ENCODE measurements at regions not wholly inside any gene's neighbourhood (a gene's known extent, or its start where the extent isn't known, plus 50 kb on each side); places are given as distances from the start of the nearest gene placed in this dataset.

DNA sequence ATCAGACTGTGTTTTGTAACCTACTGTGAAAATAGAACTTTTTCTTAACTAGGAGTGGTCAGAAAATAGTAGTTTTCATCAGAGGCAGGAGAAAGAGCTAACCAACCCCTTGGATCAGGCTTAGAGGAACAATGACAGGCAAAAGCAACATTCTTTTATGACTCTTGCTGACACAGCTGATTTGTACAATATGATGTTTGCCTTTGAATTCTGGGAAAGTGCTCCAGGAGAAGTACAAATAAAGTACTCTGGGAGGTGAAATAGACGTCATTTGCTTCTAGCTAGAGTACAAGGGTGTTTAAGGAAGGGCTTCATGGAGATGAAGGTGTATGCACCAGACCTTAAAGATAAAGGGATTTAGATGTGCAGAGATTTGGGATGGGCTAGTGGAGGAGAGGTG lies 75.1 kb upstream of the KIAA1217 start:
- DNase-seq (ENCODE audit: low read depth) = no peak
- TF ChIP-seq, protein P1, sequence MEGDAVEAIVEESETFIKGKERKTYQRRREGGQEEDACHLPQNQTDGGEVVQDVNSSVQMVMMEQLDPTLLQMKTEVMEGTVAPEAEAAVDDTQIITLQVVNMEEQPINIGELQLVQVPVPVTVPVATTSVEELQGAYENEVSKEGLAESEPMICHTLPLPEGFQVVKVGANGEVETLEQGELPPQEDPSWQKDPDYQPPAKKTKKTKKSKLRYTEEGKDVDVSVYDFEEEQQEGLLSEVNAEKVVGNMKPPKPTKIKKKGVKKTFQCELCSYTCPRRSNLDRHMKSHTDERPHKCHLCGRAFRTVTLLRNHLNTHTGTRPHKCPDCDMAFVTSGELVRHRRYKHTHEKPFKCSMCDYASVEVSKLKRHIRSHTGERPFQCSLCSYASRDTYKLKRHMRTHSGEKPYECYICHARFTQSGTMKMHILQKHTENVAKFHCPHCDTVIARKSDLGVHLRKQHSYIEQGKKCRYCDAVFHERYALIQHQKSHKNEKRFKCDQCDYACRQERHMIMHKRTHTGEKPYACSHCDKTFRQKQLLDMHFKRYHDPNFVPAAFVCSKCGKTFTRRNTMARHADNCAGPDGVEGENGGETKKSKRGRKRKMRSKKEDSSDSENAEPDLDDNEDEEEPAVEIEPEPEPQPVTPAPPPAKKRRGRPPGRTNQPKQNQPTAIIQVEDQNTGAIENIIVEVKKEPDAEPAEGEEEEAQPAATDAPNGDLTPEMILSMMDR (conservative IDR thresholded peaks at IDR 0.05; ENCODE audit: low read depth, low read length) = no peak
- H3K4me3 ChIP-seq (ENCODE audit: low read length) = no peak overlapping the region

DNA sequence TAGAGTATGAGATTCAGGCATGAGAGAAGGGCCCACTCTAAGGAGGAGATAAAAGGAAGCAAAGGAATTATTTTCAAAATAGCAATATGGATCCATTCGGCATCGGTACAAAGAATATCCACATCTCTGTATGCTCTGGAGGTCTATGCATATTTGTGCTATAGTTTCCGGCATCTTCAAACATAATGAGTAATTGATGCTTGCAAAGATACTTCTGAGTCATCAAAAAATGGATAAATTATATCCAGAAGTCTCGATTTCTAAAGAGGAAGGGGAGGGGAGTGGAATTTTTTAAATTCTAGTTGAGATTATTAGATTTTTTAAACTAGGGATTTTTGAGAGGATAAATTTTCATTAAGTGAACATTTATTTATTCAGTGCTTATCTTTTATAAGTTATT lies 72.9 kb upstream of the KIAA1217 start:
- no peak overlapping the region for H3K4me3 ChIP-seq (ENCODE audit: low read length)
- TF ChIP-seq, protein P1 (conservative IDR thresholded peaks at IDR 0.05; ENCODE audit: low read depth, low read length) = no peak
- no peak for DNase-seq (ENCODE audit: low read depth)

DNA sequence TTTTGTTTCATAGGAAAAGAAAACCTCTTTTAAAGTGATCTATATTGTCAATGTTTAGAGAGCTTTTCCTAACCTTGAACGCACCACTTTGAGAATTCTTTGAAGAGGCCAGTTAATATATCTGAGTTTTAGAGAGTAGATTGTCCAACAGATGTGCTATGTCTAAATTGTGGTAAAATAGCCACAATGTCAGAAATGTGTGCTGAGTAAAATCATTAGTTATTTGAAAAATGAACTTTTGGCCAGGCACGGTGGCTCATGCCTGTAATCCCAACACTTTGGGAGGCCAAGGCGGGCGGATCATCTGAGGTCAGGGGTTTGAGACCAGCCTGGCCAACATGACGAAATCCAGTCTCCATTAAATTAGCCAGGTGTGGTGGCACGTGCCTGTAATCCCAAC lies 61.6 kb upstream of the KIAA1217 start:
- TF ChIP-seq, protein P1 (conservative IDR thresholded peaks at IDR 0.05; ENCODE audit: low read depth, low read length) = no peak
- DNase-seq (ENCODE audit: low read depth) = no peak
- H3K4me3 ChIP-seq (ENCODE audit: low read length) = no peak overlapping the region

DNA sequence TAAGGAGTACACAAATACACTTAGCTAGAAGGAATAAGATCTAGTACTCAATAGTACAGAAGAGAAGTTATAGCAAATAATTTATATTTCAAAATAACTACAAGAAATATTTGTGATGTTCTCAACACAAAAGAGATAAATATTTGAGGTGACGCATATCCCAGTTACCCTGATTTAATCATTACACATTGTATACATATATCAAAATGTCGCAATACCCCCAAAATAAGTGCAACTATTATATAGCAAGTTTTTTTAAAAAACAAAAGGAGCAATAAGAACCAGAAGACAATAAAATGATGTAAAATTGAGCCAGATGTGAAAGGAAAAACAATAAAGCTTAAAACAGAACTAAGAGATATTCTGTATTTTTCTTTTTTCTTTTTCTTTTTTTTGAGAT lies 59.3 kb upstream of the KIAA1217 start:
- H3K4me3 ChIP-seq (ENCODE audit: low read length) = no peak overlapping the region
- TF ChIP-seq, protein P1 (conservative IDR thresholded peaks at IDR 0.05; ENCODE audit: low read depth, low read length) = no peak
- no peak for DNase-seq (ENCODE audit: low read depth)

DNA sequence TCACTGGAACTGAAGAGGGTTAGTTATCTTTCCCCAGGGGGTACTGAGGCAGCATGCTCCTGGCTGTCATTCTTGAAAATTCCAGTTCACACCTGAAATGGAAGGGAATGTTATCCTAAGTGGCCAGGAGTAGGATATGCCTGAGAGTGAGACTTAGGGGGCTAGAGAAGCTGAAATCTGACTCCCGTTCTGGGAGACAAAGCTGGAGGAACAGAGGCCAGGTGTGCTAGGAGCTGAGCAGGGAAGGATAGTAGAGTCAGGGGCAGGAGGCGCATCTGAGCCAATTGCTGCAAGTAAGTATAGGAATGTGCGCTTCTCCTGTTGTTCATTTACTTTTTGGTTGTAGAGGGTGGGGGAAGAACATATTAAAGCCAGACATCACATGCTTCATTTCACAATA lies 58.1 kb upstream of the KIAA1217 start:
- no peak overlapping the region for H3K4me3 ChIP-seq (ENCODE audit: low read length)
- DNase-seq (ENCODE audit: low read depth) = no peak
- TF ChIP-seq, protein P1 (conservative IDR thresholded peaks at IDR 0.05; ENCODE audit: low read depth, low read length) = no peak

DNA sequence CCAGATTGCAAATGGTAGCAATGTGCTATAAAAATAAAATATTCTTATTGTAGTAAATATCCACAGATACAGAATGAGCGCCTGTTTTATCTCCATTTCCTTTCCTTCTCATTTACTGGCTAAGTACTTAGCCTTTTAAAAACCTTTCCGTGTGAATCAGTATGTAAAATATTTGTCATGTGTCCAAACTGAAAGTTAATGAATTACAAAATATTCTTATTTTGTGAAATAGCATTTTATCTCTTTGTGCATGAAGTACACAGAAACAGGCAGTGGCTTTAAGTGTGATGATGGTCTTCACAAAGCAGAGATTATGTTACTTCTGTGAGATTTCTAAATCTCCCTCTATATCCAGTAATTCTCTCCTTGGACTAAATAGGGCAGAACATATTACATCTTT lies 56.7 kb upstream of the KIAA1217 start:
- H3K4me3 ChIP-seq (ENCODE audit: low read length) = no peak overlapping the region
- no peak for DNase-seq (ENCODE audit: low read depth)
- TF ChIP-seq, protein P1 (conservative IDR thresholded peaks at IDR 0.05; ENCODE audit: low read depth, low read length) = no peak

DNA sequence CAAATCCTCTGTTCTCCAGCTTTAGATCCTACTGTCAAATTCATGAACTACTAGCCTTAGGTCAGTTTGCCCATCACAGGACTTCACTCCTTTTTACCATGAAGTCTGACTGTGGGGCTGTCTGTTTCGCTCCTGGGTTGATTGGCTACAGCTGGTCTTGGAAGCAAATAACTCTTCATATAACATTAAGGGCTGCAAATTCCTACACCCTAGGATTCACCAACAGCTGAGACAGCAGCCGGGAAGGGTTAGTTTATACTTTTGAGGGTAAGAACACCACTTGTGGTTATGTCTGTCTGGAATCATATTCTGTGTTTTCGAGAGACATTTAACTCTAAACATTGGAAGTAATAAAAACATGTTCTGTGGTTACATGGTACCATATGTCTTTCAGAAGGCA lies 55.9 kb upstream of the KIAA1217 start:
- TF ChIP-seq, protein P1 (conservative IDR thresholded peaks at IDR 0.05; ENCODE audit: low read depth, low read length) = no peak

More for the DNA sequence above, 55.9 kb upstream of the KIAA1217 start:
- DNase-seq (ENCODE audit: low read depth) = no peak
- H3K4me3 ChIP-seq (ENCODE audit: low read length) = no peak overlapping the region
